HG02623 (cell line): ENCODE measurements at regions not wholly inside any gene's neighbourhood (a gene's known extent, or its start where the extent isn't known, plus 50 kb on each side); places are given as distances from the start of the nearest gene placed in this dataset.

ENCODE experiments used
- ATAC-seq: cut with Tn5 transposase; IDR thresholded peaks from one replicate; pipeline ENCODE4 v1.9.1; 2021; ENCODE audit warnings: moderate library complexity; ENCODE audit not compliant: unreplicated experiment

DNA sequence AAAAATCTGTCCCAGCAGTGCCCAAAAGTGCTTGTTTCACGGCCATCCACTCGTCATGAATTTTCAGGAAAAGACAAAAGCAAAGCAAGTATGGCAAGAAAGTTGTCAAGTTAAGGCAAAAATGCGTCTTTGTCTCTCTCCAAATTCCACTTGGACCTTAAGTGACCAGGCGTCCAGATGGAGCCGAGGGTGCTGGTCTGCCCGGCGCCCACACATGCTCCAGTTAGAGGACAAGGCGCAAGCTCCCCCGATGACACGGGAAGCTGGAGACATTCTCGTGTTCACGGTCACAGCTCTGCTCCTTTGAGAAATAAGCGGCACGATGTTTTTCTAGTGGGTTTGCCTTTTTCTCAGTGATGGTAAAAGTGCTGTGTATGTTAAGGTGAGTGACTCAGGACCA, 219.0 kb downstream of the BRD1 start:
- ATAC-seq = no peak

DNA sequence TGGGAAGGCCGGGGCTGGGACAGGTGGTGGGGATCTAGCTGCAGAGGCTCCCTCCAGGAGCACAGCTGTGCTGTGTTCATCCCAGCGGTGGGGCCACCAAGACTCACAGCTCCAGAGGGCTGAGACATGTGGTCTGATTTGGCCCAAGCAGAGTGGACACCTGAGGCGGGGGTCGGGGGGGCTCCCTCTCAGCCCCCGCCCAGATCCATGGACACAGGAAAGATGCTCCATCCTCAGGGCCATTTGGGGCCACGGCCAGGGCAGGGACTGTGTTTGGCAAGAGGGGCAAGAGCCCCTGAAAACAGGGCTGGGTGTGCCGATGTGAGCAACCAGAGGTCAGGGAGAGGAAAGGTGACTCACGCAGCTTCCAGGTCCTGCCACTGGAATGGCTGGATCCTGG, 219.4 kb downstream of the BRD1 start:
- no peak for ATAC-seq

DNA sequence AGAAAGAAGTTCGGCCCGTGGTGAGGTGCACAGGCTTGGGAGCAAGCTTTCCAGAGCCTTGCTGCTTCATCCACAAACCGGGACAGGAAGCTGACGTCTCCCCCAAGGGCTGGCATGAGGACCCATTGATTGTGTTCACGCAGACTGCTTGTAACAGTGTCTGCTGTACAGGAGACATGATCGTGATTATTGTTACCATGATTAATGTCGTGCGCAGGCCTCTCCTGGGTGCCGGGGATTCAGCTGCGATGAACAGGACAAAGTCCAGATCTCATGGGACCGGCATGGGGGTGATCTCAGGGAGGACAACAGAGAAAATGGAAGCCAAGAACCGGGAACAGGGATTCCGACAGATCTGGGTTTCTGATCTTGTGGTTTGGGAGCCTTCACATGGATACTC, 219.9 kb downstream of the BRD1 start:
- ATAC-seq = no peak

DNA sequence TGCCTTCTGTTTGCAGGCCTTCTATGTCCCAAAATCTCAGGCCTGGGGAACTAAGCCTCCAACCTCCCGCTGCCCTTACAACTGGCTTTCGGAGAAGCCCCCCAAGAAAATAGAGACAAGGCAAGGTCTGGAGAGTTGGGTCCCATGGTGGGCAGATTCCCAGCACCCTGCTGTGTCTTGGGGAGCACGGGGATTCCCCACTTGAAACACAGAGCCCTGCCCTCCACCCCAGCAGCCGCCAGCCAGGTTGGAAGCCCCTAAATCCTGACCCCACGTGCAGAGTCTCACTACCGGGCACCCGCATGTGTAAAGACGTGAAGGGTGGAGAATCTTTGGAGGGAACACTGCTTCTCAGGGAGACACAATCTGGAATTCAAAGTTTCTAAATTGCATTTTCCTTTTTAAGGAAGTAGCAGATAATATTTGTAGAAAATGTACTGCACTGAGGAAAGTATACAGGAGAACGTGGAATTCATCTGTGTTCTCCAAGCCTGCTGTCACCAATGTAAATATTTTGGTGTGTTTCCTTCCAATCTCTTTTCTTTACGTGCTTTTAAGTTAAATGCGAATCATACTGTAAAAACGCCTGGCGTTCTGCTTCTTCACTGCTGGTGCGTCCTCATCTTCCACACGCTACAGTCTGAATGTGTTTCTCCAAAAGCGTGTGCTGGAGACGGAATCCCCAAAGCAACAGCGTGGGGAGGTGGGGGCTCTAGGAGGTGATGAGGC, 220.9 kb downstream of the BRD1 start:
- no peak for ATAC-seq

DNA sequence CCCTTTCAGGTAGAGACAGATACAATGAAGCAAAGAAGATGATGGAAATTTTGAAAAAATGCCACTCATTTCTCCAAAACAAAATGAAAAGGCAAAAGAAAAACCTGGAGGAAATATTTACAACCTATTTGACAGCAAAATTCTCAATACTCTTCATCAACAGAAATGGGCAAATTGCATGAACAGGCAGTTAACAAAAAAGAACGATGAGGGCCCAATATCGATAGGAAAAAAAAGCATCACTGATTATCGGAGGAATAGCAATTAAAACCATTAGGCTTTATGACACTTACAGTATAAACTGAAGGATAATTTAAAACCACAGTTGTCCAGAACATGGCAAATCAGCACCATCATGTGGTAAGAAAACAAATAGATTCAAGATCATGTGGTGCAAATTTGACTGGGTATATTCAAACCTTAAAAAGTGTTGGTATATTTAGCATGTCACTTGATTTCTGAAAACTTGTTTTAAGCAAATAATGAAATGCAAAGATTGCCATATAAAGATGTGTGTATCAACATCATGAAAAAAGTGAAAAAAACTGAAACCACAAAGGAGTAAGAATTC, 222.9 kb downstream of the BRD1 start:
- no peak for ATAC-seq

DNA sequence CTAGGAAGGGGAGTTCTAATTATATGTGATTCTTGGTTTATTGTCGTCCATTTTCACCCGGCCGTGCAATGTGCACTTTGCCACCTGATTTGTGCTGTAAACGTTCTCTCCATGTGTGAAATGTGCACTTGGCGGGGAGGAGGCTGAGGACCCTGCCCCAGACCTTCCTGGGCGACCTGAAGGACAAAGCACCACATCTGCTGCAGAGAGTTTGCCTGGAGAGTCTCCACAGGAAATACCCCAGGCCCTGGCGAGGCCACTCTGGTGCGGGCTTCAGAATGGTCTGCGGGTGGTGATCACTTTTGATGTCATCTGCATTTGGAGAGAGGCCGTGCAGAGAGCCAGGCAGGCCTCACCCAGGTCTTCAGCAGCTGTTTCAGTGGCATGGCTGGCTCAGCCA, 224.7 kb downstream of the BRD1 start:
- ATAC-seq = no peak

DNA sequence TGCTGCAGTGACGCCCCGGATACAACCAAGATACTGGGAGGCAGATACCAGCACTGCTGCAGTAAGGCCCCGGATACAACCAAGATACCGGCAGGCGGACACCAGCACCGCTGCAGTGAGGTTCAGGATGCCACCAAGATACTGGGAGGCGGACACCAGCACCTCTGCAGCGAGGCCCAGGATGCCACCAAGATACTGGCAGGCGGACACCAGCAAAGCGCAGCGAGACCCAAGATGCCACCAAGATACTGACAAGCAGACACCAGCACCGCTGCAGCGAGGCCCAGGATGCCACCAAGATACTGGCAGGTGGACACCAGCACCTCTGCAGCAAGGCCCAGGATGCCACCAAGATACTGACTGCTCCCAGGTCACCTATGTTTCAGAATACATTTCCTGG, 225.2 kb downstream of the BRD1 start:
- no peak for ATAC-seq

DNA sequence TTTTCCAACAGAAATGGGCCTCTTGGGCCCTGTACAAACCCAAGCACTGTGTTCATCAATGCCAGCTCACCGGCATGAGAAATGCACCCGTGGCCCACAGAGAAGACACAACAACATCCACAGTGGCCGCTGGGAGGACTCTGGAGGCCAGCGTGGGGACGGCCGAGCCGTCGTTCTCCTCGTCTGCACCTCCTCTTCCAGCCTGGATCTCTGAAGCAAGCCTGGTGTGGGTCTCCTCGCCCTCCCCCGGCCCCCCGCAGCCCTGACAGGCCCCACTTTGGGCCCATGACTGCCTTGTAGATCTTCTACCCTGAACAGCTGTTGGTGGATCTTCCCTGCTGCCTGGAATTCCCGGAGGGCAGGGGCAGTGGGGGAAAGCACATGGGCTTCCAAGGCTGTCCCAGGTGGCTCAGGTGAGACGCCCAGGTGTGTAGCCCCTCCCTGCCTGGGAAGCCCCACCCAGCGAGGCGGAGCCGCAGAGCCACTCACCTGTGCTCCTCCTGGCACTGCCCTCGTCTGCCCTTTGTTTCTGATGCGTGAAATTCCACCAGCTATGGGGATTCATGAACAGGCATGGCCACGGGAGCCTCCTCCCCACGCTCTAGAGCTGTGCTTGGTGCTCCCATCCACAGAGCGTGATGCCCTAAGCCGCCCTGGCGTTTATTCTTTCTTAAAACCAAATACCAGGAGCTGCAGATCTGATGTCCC, 225.9 kb downstream of the BRD1 start:
- no peak for ATAC-seq

DNA sequence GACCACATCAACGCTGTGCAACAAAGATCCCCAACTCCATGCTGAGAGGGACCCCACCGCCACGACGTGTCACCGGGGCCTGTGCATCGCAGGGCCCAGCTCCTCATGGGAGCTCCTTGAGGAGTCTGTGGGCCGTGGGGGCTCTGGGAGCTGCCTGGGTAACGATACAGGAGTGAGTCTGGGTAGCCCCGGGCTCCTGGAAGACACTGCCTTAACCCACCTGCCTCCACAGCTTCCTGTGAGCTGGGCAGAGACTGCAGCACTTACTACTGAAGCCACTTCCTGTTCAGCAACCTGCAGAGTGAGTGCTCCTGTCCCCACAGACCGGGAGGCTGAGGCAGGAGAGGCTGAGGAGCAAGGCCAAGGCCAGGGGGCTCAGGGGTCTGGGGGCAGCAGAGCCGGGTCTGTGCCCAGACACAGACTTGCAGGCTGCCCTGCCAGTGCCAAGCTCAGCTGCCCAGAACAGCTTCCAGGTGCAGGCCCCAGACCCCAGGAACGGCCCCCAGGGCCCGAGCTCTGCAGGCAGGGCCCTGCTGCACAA, 226.7 kb downstream of the BRD1 start:
- ATAC-seq = no peak

DNA sequence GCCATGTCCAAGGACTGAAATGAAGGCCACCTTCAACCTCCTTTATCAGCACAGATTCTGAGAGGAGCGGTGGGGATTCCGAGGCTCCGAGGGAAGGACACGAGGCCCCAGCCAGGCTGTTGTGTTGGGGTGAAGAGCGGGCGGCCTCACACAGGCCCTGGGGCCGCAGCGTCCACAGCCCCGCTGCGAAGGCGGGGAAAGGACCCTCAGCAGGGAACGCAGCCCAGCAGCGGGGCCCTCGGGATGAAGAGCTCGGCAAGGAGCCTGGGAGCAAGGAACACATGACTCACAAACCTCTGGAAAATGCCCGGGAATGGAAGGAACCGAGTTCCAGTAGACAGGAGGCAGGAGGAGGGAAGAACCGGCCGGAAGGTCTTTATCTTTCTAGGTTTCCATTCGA, 227.2 kb downstream of the BRD1 start:
- no peak for ATAC-seq

DNA sequence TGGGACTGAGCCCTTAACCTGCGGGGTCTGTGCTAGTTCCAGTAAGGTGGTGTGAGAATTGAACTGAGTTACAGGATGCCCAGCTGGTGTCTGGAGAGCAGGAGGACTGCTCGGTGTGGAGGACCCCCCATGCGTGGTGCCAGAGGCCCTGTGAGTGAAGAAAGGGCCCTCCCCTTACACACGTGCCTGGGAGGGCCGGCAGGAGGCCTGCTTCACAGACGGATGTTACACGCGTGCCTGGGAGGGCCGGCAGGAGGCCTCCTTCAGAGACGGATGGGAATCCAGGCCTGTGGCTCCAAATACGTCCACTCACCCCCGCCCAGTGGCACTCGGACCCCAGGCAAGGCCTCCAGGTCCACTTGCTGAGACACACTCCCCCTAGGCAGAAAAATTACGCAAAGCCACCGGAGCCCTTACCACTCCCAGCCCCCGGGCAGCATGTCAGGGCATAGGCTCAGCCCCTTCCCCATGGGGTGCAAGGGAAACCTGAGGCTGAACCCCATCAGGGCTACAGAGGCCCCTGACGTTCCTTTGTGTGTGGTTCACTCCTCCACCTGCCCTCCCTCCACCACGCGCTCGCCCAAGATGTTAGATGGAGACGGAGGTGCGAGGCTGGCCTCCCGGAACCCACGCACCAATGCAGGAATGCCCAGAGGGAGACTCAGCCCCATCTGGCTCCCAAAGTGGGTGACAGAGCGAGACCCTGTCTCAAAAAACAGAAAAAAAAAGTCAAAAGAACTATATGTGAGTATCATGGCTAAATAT, 227.8 kb downstream of the BRD1 start:
- no peak for ATAC-seq

DNA sequence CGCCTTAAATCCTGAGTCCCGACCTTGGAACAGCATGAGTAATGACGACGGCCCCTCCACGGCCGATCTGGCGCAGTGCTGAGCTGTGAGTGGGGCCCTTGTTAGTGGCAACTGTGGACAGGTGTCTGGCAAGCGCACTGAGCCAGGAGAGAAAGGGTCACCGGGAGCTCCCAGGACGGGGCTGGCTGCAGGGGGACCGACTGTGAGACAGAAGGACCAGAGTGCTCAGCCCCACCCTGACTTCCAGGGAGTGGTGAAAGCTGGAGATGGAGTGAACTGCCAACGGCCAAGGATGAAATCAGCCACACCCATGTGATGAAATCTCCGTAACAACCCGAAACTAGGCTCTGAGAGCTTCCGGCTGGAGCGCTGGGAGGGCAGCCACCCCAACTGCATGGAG, 228.6 kb downstream of the BRD1 start:
- no peak for ATAC-seq

DNA sequence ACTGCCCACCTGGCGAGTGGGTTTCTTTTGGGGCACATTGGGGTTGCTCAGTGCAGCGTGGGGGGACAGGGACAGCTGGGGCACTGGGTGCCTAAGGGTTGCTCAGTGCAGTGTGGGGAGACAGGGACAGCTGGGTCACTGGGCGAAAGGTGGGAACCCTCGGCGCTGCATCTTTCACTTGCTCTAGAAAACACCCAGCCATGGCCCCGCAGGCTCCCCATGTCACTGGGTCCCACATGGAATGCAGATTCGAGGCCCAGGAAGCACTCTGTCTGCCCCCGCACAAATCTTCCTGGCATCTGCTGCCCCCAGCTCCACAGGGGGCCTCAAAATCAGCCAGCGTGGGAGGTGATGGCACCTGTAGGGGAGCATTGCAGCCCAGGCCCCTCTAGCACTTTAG, 229.3 kb downstream of the BRD1 start:
- no peak for ATAC-seq

DNA sequence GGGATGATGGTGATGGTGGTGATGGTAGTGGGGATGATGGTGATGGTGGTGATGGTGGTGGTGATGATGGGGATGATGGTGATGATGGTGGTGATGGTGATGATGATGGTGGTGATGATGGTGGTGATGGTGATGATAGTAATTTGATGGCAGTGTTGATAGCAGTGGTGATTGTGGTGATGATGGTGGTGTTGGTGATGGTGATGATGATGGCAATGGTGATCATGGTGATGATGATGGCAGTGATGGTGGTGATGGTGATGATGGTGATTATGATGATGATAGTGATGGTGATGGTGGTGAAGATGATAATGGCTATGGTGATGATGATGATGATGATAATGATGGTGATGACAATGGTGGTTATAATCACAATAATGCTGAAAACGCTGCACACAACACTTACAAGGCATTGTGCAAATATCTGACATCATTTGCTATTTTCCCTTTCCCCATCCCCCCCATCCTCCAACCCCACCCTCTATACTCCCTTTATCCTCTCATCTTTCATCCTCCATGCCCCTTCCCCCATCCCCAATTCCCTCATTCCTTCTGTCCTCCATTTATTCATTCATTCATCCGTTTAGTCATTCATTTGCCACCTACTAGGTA, 230.1 kb downstream of the BRD1 start:
- no peak for ATAC-seq

DNA sequence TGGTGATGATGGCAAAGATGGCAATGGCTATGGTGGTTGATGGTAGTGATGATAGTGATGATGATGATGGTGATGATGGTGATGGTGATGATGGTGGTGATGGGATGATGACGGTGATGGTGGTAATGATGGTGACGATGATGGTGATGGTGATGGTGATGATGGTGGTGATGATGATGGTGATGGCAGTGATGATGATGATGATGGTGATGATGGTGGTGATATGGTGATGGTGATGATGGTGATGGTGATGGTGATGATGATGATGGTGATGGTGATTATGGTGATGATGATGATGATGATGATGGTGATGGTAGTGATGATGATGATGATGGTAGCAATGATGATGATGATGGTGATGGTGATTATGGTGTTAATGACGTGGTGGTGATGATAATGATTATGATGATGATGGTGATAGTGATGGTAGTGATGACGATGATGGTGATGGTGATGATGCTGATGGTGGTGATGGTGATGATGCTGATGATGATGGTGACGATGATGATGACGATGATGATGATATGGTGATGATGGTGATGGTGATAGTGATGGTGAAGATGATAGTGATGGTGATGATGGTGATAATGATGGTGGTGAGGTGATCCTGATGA, 232.1 kb downstream of the BRD1 start:
- ATAC-seq = no peak

DNA sequence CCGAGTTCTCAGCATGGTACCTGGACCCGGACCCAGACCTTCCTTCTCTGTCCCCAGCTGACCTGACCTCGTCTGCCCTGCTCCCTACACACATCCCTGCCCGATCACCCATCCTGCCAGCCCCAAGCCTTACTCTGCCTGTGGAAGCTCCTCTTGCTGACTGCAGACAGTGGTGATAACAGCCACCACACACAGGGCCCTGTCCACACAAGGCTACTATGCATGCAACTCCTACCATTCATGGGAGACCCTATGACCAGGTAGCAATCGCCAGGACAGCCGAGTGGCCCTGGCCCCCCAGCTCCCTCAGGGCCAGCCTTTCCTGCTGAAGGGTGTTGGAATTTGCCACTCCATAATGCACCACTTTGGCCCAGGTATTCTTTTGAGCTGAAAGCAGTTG, 233.6 kb downstream of the BRD1 start:
- no peak for ATAC-seq

DNA sequence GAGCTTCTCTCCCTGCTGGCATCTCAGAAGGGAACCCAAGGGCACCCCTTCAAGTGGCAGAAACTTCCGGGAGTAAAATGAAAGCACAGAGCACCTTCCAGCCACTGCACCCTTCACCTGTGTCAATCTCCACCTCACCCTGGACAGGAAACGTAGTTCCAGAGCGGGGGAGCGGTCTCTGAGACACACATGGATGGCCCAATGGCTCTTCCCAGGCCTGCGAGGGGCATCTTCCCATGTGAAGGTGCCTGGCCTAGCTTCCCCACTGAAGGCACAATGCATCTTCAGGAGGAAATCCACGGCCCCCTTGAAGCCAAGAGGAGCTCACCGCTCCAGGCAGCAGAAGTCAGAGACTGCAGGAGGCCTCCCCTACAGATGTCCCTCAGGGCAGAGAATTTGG, 234.2 kb downstream of the BRD1 start:
- no peak for ATAC-seq

DNA sequence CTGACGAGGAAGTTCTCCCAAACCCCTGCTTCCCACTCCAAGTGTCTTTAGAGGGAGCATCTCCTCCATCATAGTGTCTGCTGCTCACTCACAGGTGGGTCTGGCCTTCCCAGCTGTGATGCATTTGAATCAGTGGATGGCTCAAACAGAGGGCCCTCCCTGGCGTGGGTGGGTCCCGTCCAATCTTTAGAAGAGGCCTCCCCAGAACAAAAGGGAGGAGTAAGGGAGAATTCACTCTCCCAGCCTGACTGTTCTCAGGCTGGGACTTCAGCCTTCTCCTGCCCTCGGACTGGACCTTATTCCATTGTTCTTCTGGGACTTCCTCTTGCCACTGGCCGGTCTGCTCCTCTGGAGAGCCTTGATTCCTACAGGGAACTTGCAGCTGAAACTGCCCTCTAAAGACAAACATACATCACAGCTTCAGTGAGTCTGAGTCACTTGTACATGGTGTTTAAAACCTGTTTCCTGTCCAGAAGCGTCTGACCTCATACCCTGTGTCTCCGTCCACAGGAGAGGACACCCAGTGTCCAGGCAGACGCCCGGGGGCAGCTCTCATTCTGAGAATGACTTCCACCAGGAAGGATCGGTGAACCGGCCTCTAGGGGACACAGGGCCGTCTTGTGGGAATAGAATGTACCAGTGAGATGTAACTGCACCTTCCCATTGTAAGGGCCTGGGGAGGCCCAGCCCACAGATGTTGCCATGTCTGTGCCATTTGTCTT, 234.7 kb downstream of the BRD1 start:
- no peak for ATAC-seq

DNA sequence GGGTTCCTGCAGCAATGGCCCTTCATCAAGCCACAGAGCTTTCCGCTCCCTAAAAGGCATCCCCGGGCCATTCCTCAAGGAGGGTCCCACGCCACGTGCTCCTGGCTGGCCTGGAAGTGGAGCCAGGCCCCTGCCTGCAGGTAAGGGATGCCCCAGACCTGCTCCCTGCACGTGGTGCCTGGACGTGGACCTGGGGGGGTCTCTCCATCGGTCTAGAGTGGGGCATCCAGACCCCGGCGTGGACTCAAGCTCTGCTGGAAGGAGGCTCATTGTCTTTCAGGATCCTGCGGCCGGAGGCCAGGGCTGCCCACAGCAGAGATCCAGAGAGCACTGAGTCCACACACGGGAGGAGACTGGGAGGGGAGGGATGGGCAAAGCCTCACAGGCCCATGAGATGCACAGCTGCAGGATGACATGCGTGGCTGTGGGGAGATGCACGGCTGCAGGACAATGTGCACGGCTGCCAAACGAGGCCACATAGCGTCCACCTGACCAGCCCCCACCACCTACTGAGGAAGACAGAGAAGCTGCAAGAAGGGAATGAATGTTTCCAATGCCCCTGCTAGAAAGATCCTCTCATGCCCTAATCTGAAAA, 236.7 kb downstream of the BRD1 start:
- no peak for ATAC-seq

DNA sequence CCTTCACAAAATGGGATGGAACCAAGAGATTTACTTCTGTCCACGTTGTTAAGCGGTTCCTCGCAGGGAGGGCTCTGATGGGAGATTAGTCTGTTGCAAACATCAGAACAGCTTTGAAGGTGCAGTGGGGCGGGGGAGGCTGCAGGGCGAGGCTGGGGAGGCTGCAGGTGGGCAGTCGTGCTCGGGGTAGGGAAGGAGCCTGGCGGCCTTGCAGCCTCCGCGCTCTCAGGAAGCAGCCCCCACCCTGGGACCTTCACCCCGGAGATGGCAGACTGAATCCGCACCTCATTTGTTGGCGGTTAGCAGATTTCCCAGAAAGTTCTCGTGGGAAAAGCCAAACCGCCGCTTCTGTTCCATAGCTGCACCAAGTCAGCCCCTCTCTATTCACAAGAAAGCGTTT, 237.3 kb downstream of the BRD1 start:
- no peak for ATAC-seq
